Calu3 (cell line): ENCODE measurements at regions not wholly inside any gene's neighbourhood (a gene's known extent, or its start where the extent isn't known, plus 50 kb on each side); places are given as distances from the start of the nearest gene placed in this dataset.

Experiments used
- BruUV-seq: library from RNA; stranded (reverse); fragments of 400-500 nt; replicated peaks from 2 replicates; lab custom pipeline; 2021; lab: Mats Ljungman, UMichigan
- CTCF ChIA-PET: fragments of 300-600 bp; sonication (Branson Sonifier 250); formaldehyde crosslinking; loops from one replicate; lab custom pipeline; 2022; ENCODE audit warnings: antibody characterized with exemption; lab: Charles Lee
- DNase-seq: peaks from one replicate; pipeline ENCODE4 v3.0.0; 2022
- H3K27ac Mint-ChIP-seq: one replicate; pipeline ENCODE4 v1.8.0; 2022; ENCODE audit warnings: mixed read lengths; ENCODE audit not compliant: unreplicated experiment
- H3K27me3 Mint-ChIP-seq: one replicate; pipeline ENCODE4 v1.8.0; 2022; ENCODE audit warnings: mixed read lengths; ENCODE audit not compliant: unreplicated experiment
- H3K36me3 Mint-ChIP-seq: one replicate; pipeline ENCODE4 v1.8.0; 2022; ENCODE audit warnings: mild to moderate bottlenecking, moderate library complexity, mixed read lengths; ENCODE audit not compliant: insufficient read depth, unreplicated experiment
- H3K4me1 Mint-ChIP-seq: one replicate; pipeline ENCODE4 v1.8.0; 2022; ENCODE audit warnings: mild to moderate bottlenecking, low read depth, mixed read lengths; ENCODE audit not compliant: unreplicated experiment
- H3K4me3 Mint-ChIP-seq: one replicate; pipeline ENCODE4 v1.8.0; 2022; ENCODE audit warnings: mild to moderate bottlenecking, low read depth, moderate library complexity, mixed read lengths; ENCODE audit not compliant: unreplicated experiment
- H3K9me3 Mint-ChIP-seq: one replicate; pipeline ENCODE4 v1.8.0; 2022; ENCODE audit warnings: low read depth, mixed read lengths; ENCODE audit not compliant: unreplicated experiment
- CTCF ChIP-seq: fragments of 200-600 bp; IDR thresholded peaks from one replicate; pipeline ENCODE4 v1.8.0; 2022; ENCODE audit warnings: antibody characterized with exemption; ENCODE audit not compliant: unreplicated experiment
- intact Hi-C: fragments of 100-400 bp; cut with micrococcal nuclease; formaldehyde crosslinking; loops from one replicate; pipeline ENCODE4 v1.10.0; 2022; ENCODE audit not compliant: unreplicated experiment

GRCh38 chr12:107450541-107450940 lies 235.1 kb upstream of the PWP1 start:
- BruUV-seq, result no TSS peak
- Mint-ChIP-seq H3K27ac (no peak overlapping the region), H3K4me3 (no peak overlapping the region), H3K36me3 (no peaks in the 10 kb centered on the region), H3K9me3 (no peaks in the 10 kb centered on the region), H3K4me1 (no peaks in the 10 kb centered on the region), H3K27me3 (peaks cover 94% of the 10 kb centered on the region)
- DNase-seq, result no peak
- TF ChIP-seq CTCF, result no peak
- intact Hi-C loops, result no loop called here
- CTCF ChIA-PET, result no interaction called here

- no peak overlapping the region for H3K27ac Mint-ChIP-seq
- no peaks in the 10 kb centered on the region for H3K9me3 Mint-ChIP-seq
- no peaks in the 10 kb centered on the region for H3K36me3 Mint-ChIP-seq
- CTCF ChIA-PET, result no interaction called here
- no TSS peak for BruUV-seq
- no peak overlapping the region for H3K4me3 Mint-ChIP-seq
- intact Hi-C loops, result no loop called here
- no peak for DNase-seq
- TF ChIP-seq CTCF, result no peak
- H3K4me1 Mint-ChIP-seq, result no peaks in the 10 kb centered on the region
- peaks cover 91% of the 10 kb centered on the region for H3K27me3 Mint-ChIP-seq
Measured at GRCh38 chr12:107451246-107451645, 234.4 kb upstream of the PWP1 start.

- CTCF ChIA-PET, result no interaction called here
- Mint-ChIP-seq H3K4me3 (no peak overlapping the region), H3K36me3 (no peaks in the 10 kb centered on the region), H3K27ac (no peak overlapping the region), H3K27me3 (peaks cover 64% of the 10 kb centered on the region), H3K9me3 (no peaks in the 10 kb centered on the region), H3K4me1 (no peaks in the 10 kb centered on the region)
- intact Hi-C loops, result no loop called here
- DNase-seq, result no peak
- TF ChIP-seq CTCF, result no peak
- no TSS peak for BruUV-seq
Measured at GRCh38 chr12:107454109-107454830, 231.3 kb upstream of the PWP1 start.

GRCh38 chr12:107457362-107457935 lies 228.2 kb upstream of the PWP1 start:
- TF ChIP-seq CTCF, result no peak
- peaks cover 32% of the 10 kb centered on the region for H3K27me3 Mint-ChIP-seq
- CTCF ChIA-PET, result no interaction called here
- peaks cover 2% of the 10 kb centered on the region for H3K9me3 Mint-ChIP-seq
- DNase-seq, result no peak
- no peaks in the 10 kb centered on the region for H3K4me1 Mint-ChIP-seq
- H3K4me3 Mint-ChIP-seq, result no peak overlapping the region
- no peaks in the 10 kb centered on the region for H3K36me3 Mint-ChIP-seq
- no TSS peak for BruUV-seq
- no peak overlapping the region for H3K27ac Mint-ChIP-seq
- intact Hi-C loops, result no loop called here
